ENCODE measurements at regions not wholly inside any gene's neighbourhood (a gene's known extent, or its start where the extent isn't known, plus 50 kb on each side); places are given as distances from the start of the nearest gene placed in this dataset.

DNA sequence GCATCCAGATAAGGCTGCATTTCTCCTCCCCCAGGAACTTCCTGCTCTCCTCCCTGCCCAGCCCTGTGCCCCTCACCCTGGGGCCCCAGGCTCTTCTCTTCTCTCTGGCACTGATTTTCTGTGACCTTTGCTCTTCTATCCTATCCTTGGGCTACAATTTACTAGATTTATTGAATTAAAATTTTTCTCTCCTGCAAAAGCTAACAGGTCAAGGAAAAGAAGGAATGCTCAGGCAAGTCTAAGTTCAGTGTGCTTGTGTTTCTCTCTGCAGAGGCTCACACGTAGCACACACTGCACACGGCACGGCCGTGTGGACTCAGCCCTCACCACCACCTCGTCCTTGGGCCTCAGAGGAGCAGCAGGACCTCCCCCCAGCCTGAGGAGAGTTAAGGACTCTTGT, 94.2 kb upstream of the SNTG2 start:
- no peak overlapping the region for H3K27ac Mint-ChIP-seq
- no peaks in the 10 kb centered on the region; the same call in 2 of the 3 replicates for H3K9me3 Mint-ChIP-seq
- Histone ChIP-seq H3K27ac (ENCODE audit: low read depth) (no peak overlapping the region), H3K79me2 (replicated peaks; ENCODE audit: insufficient read depth) (no peaks in the 10 kb centered on the region), H3K4me2 (no peak overlapping the region), H3K36me3 (ENCODE audit: insufficient read depth) (no peaks in the 10 kb centered on the region), H4K20me1 (replicated peaks; ENCODE audit: insufficient read depth) (no peaks in the 10 kb centered on the region), H3K27me3 (ENCODE audit: insufficient read depth) (no peaks in the 10 kb centered on the region), H3K9me2 (ENCODE audit: insufficient read depth) (no peaks in the 10 kb centered on the region), H3F3A (replicated peaks; ENCODE audit: low read depth) (no peaks in the 10 kb centered on the region), H2AFZ (no peak overlapping the region), H3K4me1 (ENCODE audit: insufficient read depth) (no peaks in the 10 kb centered on the region), H3K4me3 (no peak overlapping the region)
- H3K27me3 Mint-ChIP-seq (ENCODE audit: insufficient read depth, low read depth, poor library complexity), result peaks cover 11% of the 10 kb centered on the region
- DNase-seq (ENCODE audit: low spot score) (no peak), ATAC-seq (no peak)
- no peak for TF ChIP-seq JUNB (IDR thresholded peaks at IDR 0.05; ENCODE audit: unreplicated experiment)
- TF ChIP-seq EZH2phosphoT487 (IDR thresholded peaks at IDR 0.05; ENCODE audit: unreplicated experiment), result no peak
- TF ChIP-seq, protein P1, sequence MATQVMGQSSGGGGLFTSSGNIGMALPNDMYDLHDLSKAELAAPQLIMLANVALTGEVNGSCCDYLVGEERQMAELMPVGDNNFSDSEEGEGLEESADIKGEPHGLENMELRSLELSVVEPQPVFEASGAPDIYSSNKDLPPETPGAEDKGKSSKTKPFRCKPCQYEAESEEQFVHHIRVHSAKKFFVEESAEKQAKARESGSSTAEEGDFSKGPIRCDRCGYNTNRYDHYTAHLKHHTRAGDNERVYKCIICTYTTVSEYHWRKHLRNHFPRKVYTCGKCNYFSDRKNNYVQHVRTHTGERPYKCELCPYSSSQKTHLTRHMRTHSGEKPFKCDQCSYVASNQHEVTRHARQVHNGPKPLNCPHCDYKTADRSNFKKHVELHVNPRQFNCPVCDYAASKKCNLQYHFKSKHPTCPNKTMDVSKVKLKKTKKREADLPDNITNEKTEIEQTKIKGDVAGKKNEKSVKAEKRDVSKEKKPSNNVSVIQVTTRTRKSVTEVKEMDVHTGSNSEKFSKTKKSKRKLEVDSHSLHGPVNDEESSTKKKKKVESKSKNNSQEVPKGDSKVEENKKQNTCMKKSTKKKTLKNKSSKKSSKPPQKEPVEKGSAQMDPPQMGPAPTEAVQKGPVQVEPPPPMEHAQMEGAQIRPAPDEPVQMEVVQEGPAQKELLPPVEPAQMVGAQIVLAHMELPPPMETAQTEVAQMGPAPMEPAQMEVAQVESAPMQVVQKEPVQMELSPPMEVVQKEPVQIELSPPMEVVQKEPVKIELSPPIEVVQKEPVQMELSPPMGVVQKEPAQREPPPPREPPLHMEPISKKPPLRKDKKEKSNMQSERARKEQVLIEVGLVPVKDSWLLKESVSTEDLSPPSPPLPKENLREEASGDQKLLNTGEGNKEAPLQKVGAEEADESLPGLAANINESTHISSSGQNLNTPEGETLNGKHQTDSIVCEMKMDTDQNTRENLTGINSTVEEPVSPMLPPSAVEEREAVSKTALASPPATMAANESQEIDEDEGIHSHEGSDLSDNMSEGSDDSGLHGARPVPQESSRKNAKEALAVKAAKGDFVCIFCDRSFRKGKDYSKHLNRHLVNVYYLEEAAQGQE (IDR thresholded peaks at IDR 0.05; ENCODE audit: unreplicated experiment), result no peak
- no peak for TF ChIP-seq STAT1 (IDR thresholded peaks at IDR 0.05; ENCODE audit: unreplicated experiment)
- TF ChIP-seq ZNF331 (CRISPR knock-in tag; IDR thresholded peaks at IDR 0.05; ENCODE audit: low read depth), result no peak
- no peak for TF ChIP-seq EZH2 (IDR thresholded peaks at IDR 0.05; ENCODE audit: low read depth, unreplicated experiment)
- TF ChIP-seq, protein P2, sequence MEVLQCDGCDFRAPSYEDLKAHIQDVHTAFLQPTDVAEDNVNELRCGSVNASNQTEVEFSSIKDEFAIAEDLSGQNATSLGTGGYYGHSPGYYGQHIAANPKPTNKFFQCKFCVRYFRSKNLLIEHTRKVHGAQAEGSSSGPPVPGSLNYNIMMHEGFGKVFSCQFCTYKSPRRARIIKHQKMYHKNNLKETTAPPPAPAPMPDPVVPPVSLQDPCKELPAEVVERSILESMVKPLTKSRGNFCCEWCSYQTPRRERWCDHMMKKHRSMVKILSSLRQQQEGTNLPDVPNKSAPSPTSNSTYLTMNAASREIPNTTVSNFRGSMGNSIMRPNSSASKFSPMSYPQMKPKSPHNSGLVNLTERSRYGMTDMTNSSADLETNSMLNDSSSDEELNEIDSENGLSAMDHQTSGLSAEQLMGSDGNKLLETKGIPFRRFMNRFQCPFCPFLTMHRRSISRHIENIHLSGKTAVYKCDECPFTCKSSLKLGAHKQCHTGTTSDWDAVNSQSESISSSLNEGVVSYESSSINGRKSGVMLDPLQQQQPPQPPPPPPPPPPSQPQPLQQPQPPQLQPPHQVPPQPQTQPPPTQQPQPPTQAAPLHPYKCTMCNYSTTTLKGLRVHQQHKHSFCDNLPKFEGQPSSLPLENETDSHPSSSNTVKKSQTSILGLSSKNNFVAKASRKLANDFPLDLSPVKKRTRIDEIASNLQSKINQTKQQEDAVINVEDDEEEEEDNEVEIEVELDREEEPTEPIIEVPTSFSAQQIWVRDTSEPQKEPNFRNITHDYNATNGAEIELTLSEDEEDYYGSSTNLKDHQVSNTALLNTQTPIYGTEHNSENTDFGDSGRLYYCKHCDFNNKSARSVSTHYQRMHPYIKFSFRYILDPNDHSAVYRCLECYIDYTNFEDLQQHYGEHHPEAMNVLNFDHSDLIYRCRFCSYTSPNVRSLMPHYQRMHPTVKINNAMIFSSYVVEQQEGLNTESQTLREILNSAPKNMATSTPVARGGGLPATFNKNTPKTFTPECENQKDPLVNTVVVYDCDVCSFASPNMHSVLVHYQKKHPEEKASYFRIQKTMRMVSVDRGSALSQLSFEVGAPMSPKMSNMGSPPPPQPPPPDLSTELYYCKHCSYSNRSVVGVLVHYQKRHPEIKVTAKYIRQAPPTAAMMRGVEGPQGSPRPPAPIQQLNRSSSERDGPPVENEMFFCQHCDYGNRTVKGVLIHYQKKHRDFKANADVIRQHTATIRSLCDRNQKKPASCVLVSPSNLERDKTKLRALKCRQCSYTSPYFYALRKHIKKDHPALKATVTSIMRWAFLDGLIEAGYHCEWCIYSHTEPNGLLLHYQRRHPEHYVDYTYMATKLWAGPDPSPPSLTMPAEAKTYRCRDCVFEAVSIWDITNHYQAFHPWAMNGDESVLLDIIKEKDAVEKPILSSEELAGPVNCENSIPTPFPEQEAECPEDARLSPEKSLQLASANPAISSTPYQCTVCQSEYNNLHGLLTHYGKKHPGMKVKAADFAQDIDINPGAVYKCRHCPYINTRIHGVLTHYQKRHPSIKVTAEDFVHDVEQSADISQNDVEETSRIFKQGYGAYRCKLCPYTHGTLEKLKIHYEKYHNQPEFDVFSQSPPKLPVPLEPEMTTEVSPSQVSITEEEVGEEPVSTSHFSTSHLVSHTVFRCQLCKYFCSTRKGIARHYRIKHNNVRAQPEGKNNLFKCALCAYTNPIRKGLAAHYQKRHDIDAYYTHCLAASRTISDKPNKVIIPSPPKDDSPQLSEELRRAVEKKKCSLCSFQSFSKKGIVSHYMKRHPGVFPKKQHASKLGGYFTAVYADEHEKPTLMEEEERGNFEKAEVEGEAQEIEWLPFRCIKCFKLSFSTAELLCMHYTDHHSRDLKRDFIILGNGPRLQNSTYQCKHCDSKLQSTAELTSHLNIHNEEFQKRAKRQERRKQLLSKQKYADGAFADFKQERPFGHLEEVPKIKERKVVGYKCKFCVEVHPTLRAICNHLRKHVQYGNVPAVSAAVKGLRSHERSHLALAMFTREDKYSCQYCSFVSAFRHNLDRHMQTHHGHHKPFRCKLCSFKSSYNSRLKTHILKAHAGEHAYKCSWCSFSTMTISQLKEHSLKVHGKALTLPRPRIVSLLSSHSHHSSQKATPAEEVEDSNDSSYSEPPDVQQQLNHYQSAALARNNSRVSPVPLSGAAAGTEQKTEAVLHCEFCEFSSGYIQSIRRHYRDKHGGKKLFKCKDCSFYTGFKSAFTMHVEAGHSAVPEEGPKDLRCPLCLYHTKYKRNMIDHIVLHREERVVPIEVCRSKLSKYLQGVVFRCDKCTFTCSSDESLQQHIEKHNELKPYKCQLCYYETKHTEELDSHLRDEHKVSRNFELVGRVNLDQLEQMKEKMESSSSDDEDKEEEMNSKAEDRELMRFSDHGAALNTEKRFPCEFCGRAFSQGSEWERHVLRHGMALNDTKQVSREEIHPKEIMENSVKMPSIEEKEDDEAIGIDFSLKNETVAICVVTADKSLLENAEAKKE (CRISPR knock-in tag; IDR thresholded peaks at IDR 0.05), result no peak
- no peak for TF ChIP-seq NANOG (IDR thresholded peaks at IDR 0.05; ENCODE audit: borderline replicate concordance)
- no peak for TF ChIP-seq ETS1 (IDR thresholded peaks at IDR 0.05)
- no peak for TF ChIP-seq CREB1 (CRISPR knock-in tag; IDR thresholded peaks at IDR 0.05; ENCODE audit: low read depth)
- TF ChIP-seq CTCF (conservative IDR thresholded peaks at IDR 0.05; ENCODE audit: low read depth in 2 of 2), result no peak
- TF ChIP-seq ZNF114 (CRISPR knock-in tag; IDR thresholded peaks at IDR 0.05), result no peak
- H3K36me3 Mint-ChIP-seq (ENCODE audit: low read depth), result no peaks in the 10 kb centered on the region
- H3K4me3 Mint-ChIP-seq, result no peak overlapping the region
- H3K4me1 Mint-ChIP-seq, result peaks cover 21% of the 10 kb centered on the region

All from GM23338 (cell line).